SK-N-SH (cell line): ENCODE measurements at regions not wholly inside any gene's neighbourhood (a gene's known extent, or its start where the extent isn't known, plus 50 kb on each side); places are given as distances from the start of the nearest gene placed in this dataset.

Source experiments
- EP300 ChIP-seq, 2 experiments: IDR thresholded peaks; 2 replicates each; pipeline versions ENCODE4 v1.4.0 to v1.6.1; 2012; ENCODE audit warnings: borderline replicate concordance in 1 of 2, low read depth in 1 of 2, low read length in 1 of 2
- EZH2phosphoT487 ChIP-seq: fragments of 200-600 bp; sonication (generic); IDR thresholded peaks from 2 replicates; pipeline ENCODE4 v1.6.1; 2017; ENCODE audit warnings: low read depth, mixed run types, mild to moderate bottlenecking, antibody characterized with exemption, moderate library complexity, borderline replicate concordance
- GATA2 ChIP-seq: sonication (generic); formaldehyde crosslinking; IDR thresholded peaks from 2 replicates; pipeline ENCODE4 v1.5.0; 2020; ENCODE audit warnings: mild to moderate bottlenecking, missing genetic modification reagents
- MXI1 ChIP-seq: IDR thresholded peaks from 2 replicates; pipeline ENCODE4 v1.6.1; 2012; ENCODE audit warnings: mild to moderate bottlenecking, low read depth, low read length, improper control_type of control experiment
- NFIC ChIP-seq: IDR thresholded peaks from 2 replicates; pipeline ENCODE4 v1.4.0; 2012; ENCODE audit warnings: borderline replicate concordance
- RCOR1 ChIP-seq: fragments of 150-350 bp; IDR thresholded peaks from 2 replicates; pipeline ENCODE4 v1.6.1; 2017; ENCODE audit warnings: antibody characterized with exemption, low read length
- RFX5 ChIP-seq: IDR thresholded peaks from 2 replicates; pipeline ENCODE4 v1.6.1; 2012; ENCODE audit warnings: mild to moderate bottlenecking, improper control_type of control experiment, low read length
- RXRA ChIP-seq: IDR thresholded peaks from 2 replicates; pipeline ENCODE4 v1.4.0; 2012; ENCODE audit warnings: low read depth, mild to moderate bottlenecking, borderline replicate concordance
- TF ChIP-seq, protein P1 (sequence below): IDR thresholded peaks from 2 replicates; pipeline ENCODE4 v1.4.0; 2012; ENCODE audit warnings: low read depth, borderline replicate concordance
- TF ChIP-seq, protein P2 (sequence below): fragments of 150-350 bp; IDR thresholded peaks from 2 replicates; pipeline ENCODE4 v1.6.1; 2017; ENCODE audit warnings: antibody characterized with exemption, low read length, low read depth, borderline replicate concordance

DNA sequence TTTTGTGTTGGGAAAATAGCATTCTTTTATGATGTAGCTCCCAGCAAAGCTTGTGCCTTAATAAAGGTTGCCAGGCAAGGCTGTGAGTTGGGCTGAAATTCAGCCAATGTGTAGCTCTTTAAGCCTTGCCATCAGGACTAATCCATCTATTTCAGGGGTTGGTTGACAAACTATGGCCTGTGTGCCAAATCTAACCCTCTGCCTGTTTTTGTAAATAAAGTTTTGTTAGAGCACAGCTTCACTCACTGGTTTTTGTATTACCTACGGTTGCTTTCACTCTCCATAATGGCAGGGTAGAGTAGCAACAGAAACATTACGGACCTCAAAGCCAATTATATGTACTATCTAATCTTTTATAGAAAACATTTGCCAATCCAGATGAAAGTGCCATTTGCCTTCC, 638.1 kb upstream of the POT1 start:
- TF ChIP-seq RXRA (no peak), EZH2phosphoT487 (no peak), MXI1 (no peak), RCOR1 (no peak), NFIC (no peak), EP300 (IDR thresholded peaks at IDR 0.05; ENCODE audit: borderline replicate concordance in 1 of 2, low read depth in 1 of 2, low read length in 1 of 2) (no peak), RFX5 (no peak), GATA2 (no peak)
- TF ChIP-seq, protein P1, sequence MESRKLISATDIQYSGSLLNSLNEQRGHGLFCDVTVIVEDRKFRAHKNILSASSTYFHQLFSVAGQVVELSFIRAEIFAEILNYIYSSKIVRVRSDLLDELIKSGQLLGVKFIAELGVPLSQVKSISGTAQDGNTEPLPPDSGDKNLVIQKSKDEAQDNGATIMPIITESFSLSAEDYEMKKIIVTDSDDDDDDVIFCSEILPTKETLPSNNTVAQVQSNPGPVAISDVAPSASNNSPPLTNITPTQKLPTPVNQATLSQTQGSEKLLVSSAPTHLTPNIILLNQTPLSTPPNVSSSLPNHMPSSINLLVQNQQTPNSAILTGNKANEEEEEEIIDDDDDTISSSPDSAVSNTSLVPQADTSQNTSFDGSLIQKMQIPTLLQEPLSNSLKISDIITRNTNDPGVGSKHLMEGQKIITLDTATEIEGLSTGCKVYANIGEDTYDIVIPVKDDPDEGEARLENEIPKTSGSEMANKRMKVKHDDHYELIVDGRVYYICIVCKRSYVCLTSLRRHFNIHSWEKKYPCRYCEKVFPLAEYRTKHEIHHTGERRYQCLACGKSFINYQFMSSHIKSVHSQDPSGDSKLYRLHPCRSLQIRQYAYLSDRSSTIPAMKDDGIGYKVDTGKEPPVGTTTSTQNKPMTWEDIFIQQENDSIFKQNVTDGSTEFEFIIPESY: no peak
- TF ChIP-seq, protein P2, sequence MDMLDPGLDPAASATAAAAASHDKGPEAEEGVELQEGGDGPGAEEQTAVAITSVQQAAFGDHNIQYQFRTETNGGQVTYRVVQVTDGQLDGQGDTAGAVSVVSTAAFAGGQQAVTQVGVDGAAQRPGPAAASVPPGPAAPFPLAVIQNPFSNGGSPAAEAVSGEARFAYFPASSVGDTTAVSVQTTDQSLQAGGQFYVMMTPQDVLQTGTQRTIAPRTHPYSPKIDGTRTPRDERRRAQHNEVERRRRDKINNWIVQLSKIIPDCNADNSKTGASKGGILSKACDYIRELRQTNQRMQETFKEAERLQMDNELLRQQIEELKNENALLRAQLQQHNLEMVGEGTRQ: no peak
